ENCODE measurements at regions not wholly inside any gene's neighbourhood (a gene's known extent, or its start where the extent isn't known, plus 50 kb on each side); places are given as distances from the start of the nearest gene placed in this dataset.

DNA sequence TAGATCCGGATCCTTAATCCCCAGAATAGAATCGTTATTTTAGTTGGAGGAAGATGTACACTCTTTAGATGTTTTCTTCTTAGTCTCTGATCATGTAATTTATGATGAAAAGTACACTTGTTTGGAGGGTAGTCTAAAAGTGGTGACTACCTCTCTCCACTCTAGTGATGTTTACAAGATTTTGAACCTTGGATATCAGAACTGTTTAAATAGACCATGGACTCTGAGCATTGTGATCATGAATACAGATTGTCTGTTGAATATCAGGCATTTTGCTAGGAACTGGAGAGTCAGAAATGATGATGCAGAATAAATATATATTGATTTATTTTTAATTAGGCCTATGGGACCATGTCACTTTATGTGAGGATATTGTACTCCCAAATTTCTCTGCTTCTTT lies 706.3 kb upstream of the WWC1 start:
- Histone ChIP-seq H3K9me3 (ENCODE audit: control insufficient read depth, low read length) (no peaks in the 10 kb centered on the region), H3K9ac (ENCODE audit: extremely low read depth, low read length, poor library complexity, severe bottlenecking) (no peak overlapping the region), H3K27me3 (ENCODE audit: control insufficient read depth, insufficient read depth, low read length, poor library complexity, severe bottlenecking) (no peaks in the 10 kb centered on the region), H3K27ac (ENCODE audit: low read depth, low read length) (no peak overlapping the region), H3K4me3 (ENCODE audit: low read length) (no peak overlapping the region), H3K4me1 (ENCODE audit: control insufficient read depth, insufficient read depth, low read length) (peaks cover 10% of the 10 kb centered on the region), H3K36me3 (ENCODE audit: control insufficient read depth, insufficient read depth, low read length) (no peaks in the 10 kb centered on the region)
- H3K27me3 Mint-ChIP-seq (ENCODE audit: insufficient read depth): no peaks in the 10 kb centered on the region
- H3K4me1 Mint-ChIP-seq: peaks cover 23% of the 10 kb centered on the region
- H3K36me3 Mint-ChIP-seq (ENCODE audit: low read depth): no peaks in the 10 kb centered on the region
- H3K4me3 Mint-ChIP-seq: no peak overlapping the region
- TF ChIP-seq, protein P1, sequence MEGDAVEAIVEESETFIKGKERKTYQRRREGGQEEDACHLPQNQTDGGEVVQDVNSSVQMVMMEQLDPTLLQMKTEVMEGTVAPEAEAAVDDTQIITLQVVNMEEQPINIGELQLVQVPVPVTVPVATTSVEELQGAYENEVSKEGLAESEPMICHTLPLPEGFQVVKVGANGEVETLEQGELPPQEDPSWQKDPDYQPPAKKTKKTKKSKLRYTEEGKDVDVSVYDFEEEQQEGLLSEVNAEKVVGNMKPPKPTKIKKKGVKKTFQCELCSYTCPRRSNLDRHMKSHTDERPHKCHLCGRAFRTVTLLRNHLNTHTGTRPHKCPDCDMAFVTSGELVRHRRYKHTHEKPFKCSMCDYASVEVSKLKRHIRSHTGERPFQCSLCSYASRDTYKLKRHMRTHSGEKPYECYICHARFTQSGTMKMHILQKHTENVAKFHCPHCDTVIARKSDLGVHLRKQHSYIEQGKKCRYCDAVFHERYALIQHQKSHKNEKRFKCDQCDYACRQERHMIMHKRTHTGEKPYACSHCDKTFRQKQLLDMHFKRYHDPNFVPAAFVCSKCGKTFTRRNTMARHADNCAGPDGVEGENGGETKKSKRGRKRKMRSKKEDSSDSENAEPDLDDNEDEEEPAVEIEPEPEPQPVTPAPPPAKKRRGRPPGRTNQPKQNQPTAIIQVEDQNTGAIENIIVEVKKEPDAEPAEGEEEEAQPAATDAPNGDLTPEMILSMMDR (conservative IDR thresholded peaks at IDR 0.05): no peak
- WGBS, 2 experiments (ENCODE audit: insufficient coverage in 1 of 2, insufficient read length in 1 of 2): 95% methylated on average over 2 of the region's 2 CpGs; no CpG with 5 or more reads in 1 of the 2 experiments
- DNase-seq: no peak
- no peaks in the 10 kb centered on the region for H3K9me3 Mint-ChIP-seq
- no peak overlapping the region for H3K27ac Mint-ChIP-seq

DNA sequence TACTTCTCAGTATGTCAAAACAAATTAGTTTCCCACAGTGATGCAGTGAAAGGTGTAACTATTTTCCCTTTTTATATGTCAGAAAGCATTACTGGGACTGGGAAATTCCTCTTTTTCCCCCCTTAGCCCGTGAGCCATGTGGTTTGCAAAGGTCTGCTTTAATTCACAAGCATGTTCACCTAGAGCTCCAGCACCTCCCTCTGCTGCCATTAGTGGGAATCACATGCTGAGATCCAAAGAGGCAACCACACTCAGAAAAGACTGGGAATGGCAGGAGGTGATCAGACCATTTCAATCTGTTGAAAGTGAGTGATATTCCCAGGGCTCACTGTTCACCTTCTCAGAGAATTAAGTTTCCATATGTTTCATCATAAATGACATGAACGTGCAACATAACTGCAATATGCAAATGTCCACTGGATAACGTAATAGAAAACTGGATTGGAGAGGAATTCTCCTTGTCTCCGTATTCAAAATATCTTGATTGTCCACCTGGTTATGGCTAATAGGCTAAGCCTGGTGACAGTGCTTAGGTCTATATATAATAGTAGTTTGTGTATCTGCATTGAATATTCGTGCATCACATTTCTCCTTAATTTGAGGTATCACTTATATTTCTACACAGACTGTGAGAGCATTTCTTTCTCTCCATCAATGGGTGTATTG lies 703.5 kb upstream of the WWC1 start:
- no peaks in the 10 kb centered on the region for H3K27me3 Mint-ChIP-seq (ENCODE audit: insufficient read depth)
- WGBS, 2 experiments (ENCODE audit: insufficient coverage in 1 of 2, insufficient read length in 1 of 2): 67 to 76% methylated on average over 3 to 4 of the region's 5 CpGs
- peak overlapping the region; percentile 17 for H3K27ac Mint-ChIP-seq
- no peak overlapping the region for H3K4me3 Mint-ChIP-seq
- Histone ChIP-seq H3K4me3 (ENCODE audit: low read length) (no peak overlapping the region), H3K36me3 (ENCODE audit: control insufficient read depth, insufficient read depth, low read length) (no peaks in the 10 kb centered on the region), H3K9ac (ENCODE audit: extremely low read depth, low read length, poor library complexity, severe bottlenecking) (no peak overlapping the region), H3K27me3 (ENCODE audit: control insufficient read depth, insufficient read depth, low read length, poor library complexity, severe bottlenecking) (no peaks in the 10 kb centered on the region), H3K4me1 (ENCODE audit: control insufficient read depth, insufficient read depth, low read length) (peaks cover 10% of the 10 kb centered on the region), H3K9me3 (ENCODE audit: control insufficient read depth, low read length) (no peaks in the 10 kb centered on the region), H3K27ac (ENCODE audit: low read depth, low read length) (no peak overlapping the region)
- H3K36me3 Mint-ChIP-seq (ENCODE audit: low read depth): no peaks in the 10 kb centered on the region
- H3K4me1 Mint-ChIP-seq: peaks cover 27% of the 10 kb centered on the region
- DNase-seq: peak; percentile 87
- TF ChIP-seq, protein P1 (conservative IDR thresholded peaks at IDR 0.05): peak; percentile 82
- H3K9me3 Mint-ChIP-seq: no peaks in the 10 kb centered on the region

GRCh38 chr5:167592114-167592513 lies 699.3 kb upstream of the WWC1 start:
- no peak for DNase-seq
- 88 to 94% methylated on average over 3 to 4 of the region's 4 CpGs for WGBS, 2 experiments (ENCODE audit: insufficient coverage in 1 of 2, insufficient read length in 1 of 2)
- H3K27me3 ChIP-seq (ENCODE audit: control insufficient read depth, insufficient read depth, low read length, poor library complexity, severe bottlenecking): no peaks in the 10 kb centered on the region
- Mint-ChIP-seq H3K4me3 (no peak overlapping the region), H3K27me3 (ENCODE audit: insufficient read depth) (no peaks in the 10 kb centered on the region), H3K9me3 (no peaks in the 10 kb centered on the region), H3K27ac (no peak overlapping the region), H3K36me3 (ENCODE audit: low read depth) (no peaks in the 10 kb centered on the region), H3K4me1 (peaks cover 51% of the 10 kb centered on the region)
- H3K27ac ChIP-seq (ENCODE audit: low read depth, low read length): no peak overlapping the region
- peaks cover 16% of the 10 kb centered on the region for H3K4me1 ChIP-seq (ENCODE audit: control insufficient read depth, insufficient read depth, low read length)
- H3K9ac ChIP-seq (ENCODE audit: extremely low read depth, low read length, poor library complexity, severe bottlenecking): no peak overlapping the region
- no peaks in the 10 kb centered on the region for H3K9me3 ChIP-seq (ENCODE audit: control insufficient read depth, low read length)
- no peak overlapping the region for H3K4me3 ChIP-seq (ENCODE audit: low read length)
- TF ChIP-seq, protein P1 (conservative IDR thresholded peaks at IDR 0.05): no peak
- no peaks in the 10 kb centered on the region for H3K36me3 ChIP-seq (ENCODE audit: control insufficient read depth, insufficient read depth, low read length)

All from endodermal cell (in vitro differentiated cells).